IMR-90 (cell line): ENCODE measurements at regions not wholly inside any gene's neighbourhood (a gene's known extent, or its start where the extent isn't known, plus 50 kb on each side); places are given as distances from the start of the nearest gene placed in this dataset.

Source experiments
- ATAC-seq: fragments of 200-7000 bp; cut with Tn5 transposase; 2 replicates; pipeline ENCODE4 v1.9.1; 2020; ENCODE audit warnings: low read depth, mild to moderate bottlenecking, moderate library complexity
- BruUV-seq: library from RNA; stranded (reverse); fragments of 400-500 nt; replicated peaks from 2 replicates; lab custom pipeline; 2021; lab: Mats Ljungman, UMichigan
- CTCF ChIA-PET: fragments of 300-600 bp; formaldehyde crosslinking; extraction: SDS; loops from one replicate; lab custom pipeline; 2021; ENCODE audit warnings: antibody characterized with exemption; lab: Yijun Ruan, JAX
- POLR2A ChIA-PET: fragments of 300-600 bp; sonication (Branson Sonifier 250); formaldehyde crosslinking; loops from one replicate; lab custom pipeline; 2022; ENCODE audit warnings: antibody characterized with exemption; ENCODE audit not compliant: unreplicated experiment; lab: Charles Lee
- DNase-seq: peaks from one replicate; pipeline ENCODE4 v3.0.0; 2013
- H2AFZ ChIP-seq: replicated peaks from 2 replicates; pipeline ENCODE3; 2013; ENCODE audit warnings: low read length, mild to moderate bottlenecking; ENCODE audit not compliant: poor library complexity
- H2AK5ac ChIP-seq: 2 replicates; pipeline ENCODE4 v1.6.1; 2013; ENCODE audit warnings: low read depth, low read length, inconsistent platforms
- H2AK9ac ChIP-seq: replicated peaks from 2 replicates; pipeline ENCODE3; 2013; ENCODE audit warnings: mild to moderate bottlenecking, low read depth, low read length, moderate library complexity; ENCODE audit not compliant: poor library complexity
- H2BK120ac ChIP-seq: 2 replicates; pipeline ENCODE4 v1.6.1; 2013; ENCODE audit warnings: low read depth, low read length, inconsistent platforms
- H2BK15ac ChIP-seq: 3 replicates; pipeline ENCODE4 v1.6.1; 2013; ENCODE audit warnings: low read depth, low read length, inconsistent platforms
- H2BK20ac ChIP-seq: 2 replicates; pipeline ENCODE4 v1.6.1; 2013; ENCODE audit warnings: low read depth, mild to moderate bottlenecking, inconsistent platforms, low read length, moderate library complexity
- H2BK5ac ChIP-seq: 2 replicates; pipeline ENCODE4 v1.6.1; 2013; ENCODE audit warnings: mild to moderate bottlenecking, low read depth, low read length, inconsistent platforms; ENCODE audit not compliant: poor library complexity, severe bottlenecking
- H3K14ac ChIP-seq: replicated peaks from 2 replicates; pipeline ENCODE4 v1.6.1; 2013; ENCODE audit warnings: low read depth, low read length, inconsistent platforms
- H3K18ac ChIP-seq: 2 replicates; pipeline ENCODE4 v1.6.1; 2013; ENCODE audit warnings: low read depth, low read length, control low read depth
- H3K23ac ChIP-seq: 2 replicates; pipeline ENCODE4 v1.6.1; 2013; ENCODE audit warnings: low read depth, low read length, inconsistent platforms
- H3K27ac ChIP-seq: 2 replicates; pipeline ENCODE4 v1.5.1; 2013; ENCODE audit warnings: mild to moderate bottlenecking, control low read depth, low read length; ENCODE audit not compliant: insufficient read depth
- H3K27me3 ChIP-seq: 2 replicates; pipeline ENCODE4 v1.6.1; 2013; ENCODE audit warnings: low read length; ENCODE audit not compliant: control insufficient read depth, insufficient read depth
- H3K36me3 ChIP-seq: 2 replicates; pipeline ENCODE4 v1.6.1; 2013; ENCODE audit warnings: low read length, mixed read lengths; ENCODE audit not compliant: control insufficient read depth, insufficient read depth
- H3K4ac ChIP-seq: 2 replicates; pipeline ENCODE4 v1.6.1; 2013; ENCODE audit warnings: low read depth, low read length, inconsistent platforms
- H3K4me1 ChIP-seq: 2 replicates; pipeline ENCODE4 v1.6.1; 2013; ENCODE audit warnings: low read length, mixed read lengths; ENCODE audit not compliant: control insufficient read depth, insufficient read depth
- H3K4me2 ChIP-seq: 2 replicates; pipeline ENCODE4 v1.6.1; 2013; ENCODE audit warnings: low read depth, mild to moderate bottlenecking, control low read depth, low read length, moderate library complexity
- H3K4me3 ChIP-seq: 2 replicates; pipeline ENCODE4 v1.5.1; 2013; ENCODE audit warnings: low read depth, mild to moderate bottlenecking, control low read depth, low read length, moderate library complexity; ENCODE audit not compliant: insufficient read depth
- H3K56ac ChIP-seq: 2 replicates; pipeline ENCODE4 v1.6.1; 2013; ENCODE audit warnings: low read length, inconsistent platforms; ENCODE audit not compliant: insufficient read depth; ENCODE audit errors: extremely low read depth
- H3K79me1 ChIP-seq, 2 experiments: 2 replicates each; pipeline ENCODE4 v1.6.1; 2013; ENCODE audit warnings: low read length in 2 of 2, inconsistent platforms in 1 of 2, low read depth in 1 of 2
- H3K9ac ChIP-seq: 2 replicates; pipeline ENCODE4 v1.6.1; 2013; ENCODE audit warnings: low read depth, low read length, control low read depth
- H3K9me1 ChIP-seq: 2 replicates; pipeline ENCODE4 v1.6.1; 2013; ENCODE audit warnings: low read length, inconsistent platforms; ENCODE audit not compliant: insufficient read depth
- H3K9me3 ChIP-seq: 2 replicates; pipeline ENCODE4 v1.6.1; 2013; ENCODE audit warnings: low read length; ENCODE audit not compliant: control insufficient read depth, insufficient read depth
- H4K20me1 ChIP-seq: 2 replicates; pipeline ENCODE4 v1.6.1; 2013; ENCODE audit warnings: low read length, inconsistent platforms; ENCODE audit not compliant: insufficient read depth
- H4K5ac ChIP-seq: 2 replicates; pipeline ENCODE4 v1.6.1; 2013; ENCODE audit warnings: mild to moderate bottlenecking, low read depth, low read length, control low read depth
- H4K8ac ChIP-seq, 2 experiments: 2 replicates each; pipeline ENCODE4 v1.6.1; 2013; ENCODE audit warnings: low read depth in 2 of 2, low read length in 2 of 2, control low read depth in 1 of 2, inconsistent platforms in 1 of 2
- H4K91ac ChIP-seq: 2 replicates; pipeline ENCODE4 v1.6.1; 2013; ENCODE audit warnings: low read depth, low read length, inconsistent platforms; ENCODE audit not compliant: insufficient read depth
- BHLHE40 ChIP-seq: fragments of 150-350 bp; IDR thresholded peaks from 2 replicates; pipeline ENCODE4 v1.6.1; 2016; ENCODE audit warnings: mild to moderate bottlenecking, low read depth, low read length
- CEBPB ChIP-seq: IDR thresholded peaks from 2 replicates; pipeline ENCODE4 v1.6.1; 2012; ENCODE audit warnings: low read depth, low read length, improper control_type of control experiment
- CHD1 ChIP-seq: IDR thresholded peaks from 2 replicates; pipeline ENCODE4 v1.6.1; 2012; ENCODE audit warnings: low read depth, low read length, improper control_type of control experiment
- CTCF ChIP-seq: conservative IDR thresholded peaks from 2 replicates; pipeline ENCODE4 v1.5.1; 2012; ENCODE audit warnings: mild to moderate bottlenecking, low read depth, low read length, improper control_type of control experiment
- ELK1 ChIP-seq: fragments of 150-350 bp; IDR thresholded peaks from 2 replicates; pipeline ENCODE4 v1.6.1; 2016; ENCODE audit warnings: low read depth, mild to moderate bottlenecking, low read length, moderate library complexity, borderline replicate concordance
- FOS ChIP-seq: fragments of 150-350 bp; IDR thresholded peaks from 2 replicates; pipeline ENCODE4 v1.6.1; 2016; ENCODE audit warnings: low read depth, low read length
- MAFK ChIP-seq: IDR thresholded peaks from 2 replicates; pipeline ENCODE4 v1.6.1; 2012; ENCODE audit warnings: low read depth, low read length, improper control_type of control experiment
- MAZ ChIP-seq: IDR thresholded peaks from 2 replicates; pipeline ENCODE4 v1.6.1; 2012; ENCODE audit warnings: low read depth, mild to moderate bottlenecking, low read length, improper control_type of control experiment, moderate library complexity, borderline replicate concordance
- MXI1 ChIP-seq: IDR thresholded peaks from 2 replicates; pipeline ENCODE4 v1.6.1; 2012; ENCODE audit warnings: low read depth, mild to moderate bottlenecking, low read length, moderate library complexity, borderline replicate concordance
- NFE2L2 ChIP-seq: fragments of 150-350 bp; IDR thresholded peaks from 2 replicates; pipeline ENCODE4 v1.6.1; 2016; ENCODE audit warnings: low read depth, mild to moderate bottlenecking, low read length
- POLR2A ChIP-seq: IDR thresholded peaks from 2 replicates; pipeline ENCODE4 v1.6.1; 2012; ENCODE audit warnings: mild to moderate bottlenecking, low read depth, low read length
- RAD21 ChIP-seq: IDR thresholded peaks from 2 replicates; pipeline ENCODE4 v1.6.1; 2012; ENCODE audit warnings: low read length, improper control_type of control experiment
- RCOR1 ChIP-seq: IDR thresholded peaks from 2 replicates; pipeline ENCODE4 v1.6.1; 2012; ENCODE audit warnings: mild to moderate bottlenecking, low read length, improper control_type of control experiment; ENCODE audit not compliant: insufficient replicate concordance
- RFX5 ChIP-seq: IDR thresholded peaks from 2 replicates; pipeline ENCODE4 v1.8.0; 2012; ENCODE audit warnings: low read depth, mild to moderate bottlenecking, low read length, moderate library complexity
- SMC3 ChIP-seq: fragments of 150-350 bp; IDR thresholded peaks from 2 replicates; pipeline ENCODE4 v1.6.1; 2016; ENCODE audit warnings: low read depth, mild to moderate bottlenecking, antibody characterized with exemption, low read length, moderate library complexity
- USF2 ChIP-seq: fragments of 150-350 bp; IDR thresholded peaks from 2 replicates; pipeline ENCODE4 v1.6.1; 2017; ENCODE audit warnings: mild to moderate bottlenecking, antibody characterized with exemption, low read length, low read depth
- WGBS, 2 experiments: methylation state at CpG; one replicate each; pipeline versions ENCODE4 v1.1.5 to v1.1.7; 2013; ENCODE audit warnings: missing lambda C conversion rate in 2 of 2; ENCODE audit not compliant: insufficient read length in 1 of 2; ENCODE audit errors: extremely low coverage in 2 of 2; 5-methylcytosine and 5-hydroxymethylcytosine counted together
- dilution Hi-C: fragments of 300-500 bp; cut with HindIII; formaldehyde crosslinking; loops from one replicate; pipeline ENCODE4 v1.14.3; 2018; ENCODE audit warnings: low sequenced_read_pairs; ENCODE audit not compliant: unreplicated experiment
- in situ Hi-C: fragments of 300-500 bp; cut with MboI; formaldehyde crosslinking; loops from 3 replicates; pipeline ENCODE4 v1.14.3; 2019; ENCODE audit warnings: low sequenced_read_pairs, inconsistent platforms, mixed read lengths
- intact Hi-C: fragments of 100-400 bp; cut with micrococcal nuclease; formaldehyde crosslinking; loops from 2 replicates; pipeline ENCODE4 v1.10.0; 2022

- H3K9me1 ChIP-seq = no peaks in the 10 kb centered on the region
- no peak overlapping the region for H3K14ac ChIP-seq
- no peaks in the 10 kb centered on the region for H4K20me1 ChIP-seq
- no peaks in the 10 kb centered on the region for H3K79me1 ChIP-seq
- H3K4ac ChIP-seq = no peak overlapping the region
- H2AK9ac ChIP-seq = no peak overlapping the region
- no peak overlapping the region for H3K4me3 ChIP-seq
- no peak overlapping the region for H3K18ac ChIP-seq
- no peak overlapping the region for H2AK5ac ChIP-seq
- ChIA-PET CTCF (no interaction called here), POLR2A (no interaction called here)
- no peak overlapping the region for H4K91ac ChIP-seq
- no peak overlapping the region for H3K9ac ChIP-seq
- H3K9me3 ChIP-seq = no peaks in the 10 kb centered on the region
- no peak overlapping the region for H2AFZ ChIP-seq
- no CpG with 5 or more reads among the region's 1 CpG for WGBS, 2 experiments
- H2BK5ac ChIP-seq = no peak overlapping the region
- H4K5ac ChIP-seq = no peak overlapping the region
- H3K27me3 ChIP-seq = no peaks in the 10 kb centered on the region
- no peak overlapping the region for H3K23ac ChIP-seq
- no peak overlapping the region for H3K27ac ChIP-seq
- in situ Hi-C loops = no loop called here
- no peak overlapping the region for H2BK20ac ChIP-seq
- DNase-seq = no peak
- intact Hi-C loops = no loop called here
- BruUV-seq = no TSS peak
- ATAC-seq = no peak
- dilution Hi-C loops = no loop called here
- H3K4me1 ChIP-seq = no peaks in the 10 kb centered on the region
- H3K56ac ChIP-seq = no peak overlapping the region
- TF ChIP-seq RCOR1 (no peak), CHD1 (no peak), FOS (no peak), SMC3 (no peak), BHLHE40 (no peak), RFX5 (no peak), USF2 (no peak), NFE2L2 (no peak), RAD21 (no peak), POLR2A (no peak), MAFK (no peak), ELK1 (no peak), MXI1 (no peak), MAZ (no peak), CEBPB (no peak), CTCF (no peak)
- no peak overlapping the region for H2BK120ac ChIP-seq
- no peak overlapping the region for H3K4me2 ChIP-seq
- no peak overlapping the region for H4K8ac ChIP-seq
- H2BK15ac ChIP-seq = no peak overlapping the region
- no peaks in the 10 kb centered on the region for H3K36me3 ChIP-seq
Observed at GRCh38 chr13:54361460-54361859, 1332.8 kb downstream of the OLFM4 start.
